ENCODE measurements at regions not wholly inside any gene's neighbourhood (a gene's known extent, or its start where the extent isn't known, plus 50 kb on each side); places are given as distances from the start of the nearest gene placed in this dataset.

DNA sequence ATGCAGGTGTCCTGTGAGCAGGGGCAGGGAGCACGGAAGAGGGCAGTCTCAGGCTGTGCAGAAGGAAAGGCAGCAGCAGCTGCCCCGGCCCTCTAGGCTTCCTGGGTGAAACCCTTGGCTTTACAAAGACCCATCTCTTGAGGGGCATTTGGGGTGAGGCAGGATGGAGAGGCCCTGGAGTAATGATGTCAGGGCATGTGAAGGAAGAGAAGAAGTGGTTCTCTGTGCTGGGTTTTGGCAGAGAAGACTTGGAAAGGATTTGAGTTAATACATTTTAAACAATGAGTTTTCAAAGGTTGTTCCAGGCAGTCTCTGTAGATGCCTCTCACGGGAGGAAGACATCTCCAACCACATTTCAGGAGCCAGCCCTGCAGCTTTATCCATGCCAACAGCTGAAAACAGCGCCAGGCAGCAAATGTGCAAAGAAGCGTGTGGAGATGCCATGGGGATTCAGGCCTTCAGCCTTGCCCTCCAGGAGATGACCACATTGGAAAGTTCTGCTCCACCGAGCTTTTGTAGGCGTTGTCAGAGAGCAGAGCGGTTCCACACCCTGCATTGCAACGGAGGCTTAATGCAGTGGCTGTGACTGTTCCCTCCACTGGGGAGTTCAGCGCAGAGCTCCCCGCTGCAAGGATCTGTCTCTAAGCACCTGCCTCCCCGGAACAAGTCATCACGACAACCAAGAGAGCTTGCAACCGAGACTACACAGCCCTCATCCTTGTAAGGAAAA is 322.8 kb downstream of the UQCRFS1 start:
- no peak overlapping the region for H3K4me3 ChIP-seq (ENCODE audit: low read depth, low read length)

DNA sequence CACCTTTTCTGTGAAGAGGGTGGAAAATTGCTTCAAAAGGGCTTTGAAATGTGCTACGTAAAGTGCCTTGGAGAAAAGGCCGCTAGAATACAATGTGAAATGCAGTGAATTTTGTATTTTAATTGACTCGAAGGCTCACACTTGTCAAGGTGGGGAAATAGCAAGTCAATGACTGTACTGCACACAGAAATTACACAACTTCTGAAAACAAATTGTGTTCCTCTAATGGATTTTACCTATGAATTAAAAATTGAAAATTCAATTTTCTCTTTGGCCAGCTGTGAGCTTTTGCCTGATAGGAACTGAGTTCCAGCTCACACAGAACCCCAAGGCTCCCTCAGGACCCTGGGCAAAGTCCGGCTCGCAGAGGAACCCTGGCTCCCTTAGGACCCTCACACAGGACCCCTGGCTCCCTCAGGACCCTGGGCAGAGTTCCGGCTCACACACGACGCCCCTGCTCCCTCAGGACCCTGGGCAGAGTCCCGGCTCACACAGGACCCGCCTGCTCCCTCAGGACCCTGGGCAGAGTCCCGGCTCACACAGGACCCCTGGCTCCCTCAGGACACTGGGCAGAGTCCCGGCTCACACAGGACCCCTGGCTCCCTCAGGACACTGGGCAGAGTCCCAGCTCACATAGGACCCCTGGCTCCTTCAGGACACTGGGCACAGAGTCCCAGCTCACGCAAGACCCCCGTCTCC is 324.9 kb downstream of the UQCRFS1 start:
- no peak overlapping the region for H3K4me3 ChIP-seq (ENCODE audit: low read depth, low read length)

DNA sequence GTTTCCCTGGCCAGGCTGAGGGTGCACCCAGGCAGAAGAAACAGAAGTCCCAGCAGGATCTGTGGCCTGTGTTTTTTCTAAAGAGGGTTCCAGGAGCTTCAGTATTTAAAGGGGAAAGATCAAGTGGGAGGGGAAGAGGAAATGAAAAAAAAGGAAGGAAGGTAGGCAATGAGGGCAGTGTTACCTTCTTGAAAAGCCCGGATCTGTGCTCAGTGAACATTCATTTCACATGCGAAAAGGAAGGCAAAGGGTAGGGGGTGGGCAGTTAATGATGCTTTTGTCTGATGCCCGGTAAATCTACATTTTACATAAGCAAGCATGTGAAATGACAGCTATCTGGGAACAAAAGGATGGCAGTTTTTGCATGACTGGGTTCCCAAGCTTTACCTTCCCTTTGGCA is 326.2 kb downstream of the UQCRFS1 start:
- H3K4me3 ChIP-seq (ENCODE audit: low read depth, low read length) = no peak overlapping the region

DNA sequence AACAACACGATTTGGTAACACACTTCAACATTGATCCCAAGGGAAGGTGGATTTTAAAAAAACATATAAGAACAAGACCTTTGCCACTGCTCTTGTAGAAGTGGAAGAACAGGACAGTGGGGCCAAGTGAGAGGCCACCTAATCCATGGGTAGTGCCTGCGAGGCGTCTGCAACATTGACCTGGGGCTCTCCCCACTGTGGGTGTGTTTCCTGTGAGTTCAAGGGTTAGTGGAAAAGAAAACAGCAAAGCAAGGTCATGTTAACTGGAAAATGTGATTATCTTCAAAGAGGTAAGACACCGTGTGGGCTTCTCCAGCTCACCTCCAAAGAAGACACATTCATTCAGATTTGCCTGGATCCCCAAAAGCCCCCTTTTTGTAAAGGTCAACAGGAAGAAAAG is 327.0 kb downstream of the UQCRFS1 start:
- no peak overlapping the region for H3K4me3 ChIP-seq (ENCODE audit: low read depth, low read length)

DNA sequence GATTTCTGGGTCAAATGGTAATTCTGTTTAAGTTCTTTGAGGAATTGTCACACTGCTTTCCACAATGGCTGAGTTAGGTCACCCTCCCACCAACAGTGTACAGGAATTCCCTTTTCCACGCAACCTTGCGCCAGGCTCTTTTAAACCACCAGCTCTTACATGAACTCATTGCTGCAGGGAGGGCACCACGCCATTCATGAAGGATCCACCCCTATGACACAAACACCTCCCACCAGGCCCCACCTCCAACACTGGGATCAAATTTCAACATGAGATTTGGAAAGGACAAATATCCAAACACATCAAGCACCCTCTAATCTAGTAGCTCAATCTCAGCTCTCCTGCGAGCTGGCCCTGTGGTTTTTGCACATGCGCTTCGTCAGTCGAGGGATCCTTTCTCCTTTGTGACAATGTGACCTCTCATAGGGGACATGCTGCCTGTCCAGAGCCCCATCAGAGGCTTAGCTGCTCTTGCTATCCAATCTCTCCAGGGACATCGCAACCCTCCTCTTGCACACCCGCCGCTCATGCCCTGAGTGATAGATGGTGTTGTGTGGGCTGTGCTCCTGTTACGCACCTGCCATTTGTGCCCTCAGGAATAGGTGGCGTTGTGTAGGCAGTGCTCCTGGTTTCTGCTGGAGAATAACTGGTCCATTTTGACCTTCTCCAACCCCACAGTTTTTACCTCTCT is 328.0 kb downstream of the UQCRFS1 start:
- H3K4me3 ChIP-seq (ENCODE audit: low read depth, low read length) = no peak overlapping the region

DNA sequence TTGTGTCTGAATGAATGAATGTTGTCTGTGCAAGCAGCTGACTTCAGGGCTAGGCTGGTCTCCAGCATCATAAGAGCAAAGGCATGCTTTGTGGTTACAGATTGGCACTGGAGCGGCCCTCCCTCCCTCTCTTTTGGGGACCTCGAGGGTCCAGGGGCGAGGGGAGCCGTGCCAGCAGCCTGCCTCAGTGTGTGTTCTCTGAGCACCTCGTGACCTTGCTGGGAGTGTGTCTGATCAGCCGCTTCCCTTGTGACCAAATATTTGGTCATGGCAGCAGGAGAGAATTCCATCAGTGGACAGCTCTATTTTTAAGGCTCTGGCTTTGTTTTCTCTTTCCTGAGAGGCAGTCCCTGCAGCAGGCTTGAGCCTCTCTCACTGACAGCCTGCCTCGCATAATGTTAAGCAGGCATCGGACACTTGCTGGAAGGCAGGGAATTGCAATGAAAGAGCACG is 329.7 kb downstream of the UQCRFS1 start:
- no peak overlapping the region for H3K4me3 ChIP-seq (ENCODE audit: low read depth, low read length)

DNA sequence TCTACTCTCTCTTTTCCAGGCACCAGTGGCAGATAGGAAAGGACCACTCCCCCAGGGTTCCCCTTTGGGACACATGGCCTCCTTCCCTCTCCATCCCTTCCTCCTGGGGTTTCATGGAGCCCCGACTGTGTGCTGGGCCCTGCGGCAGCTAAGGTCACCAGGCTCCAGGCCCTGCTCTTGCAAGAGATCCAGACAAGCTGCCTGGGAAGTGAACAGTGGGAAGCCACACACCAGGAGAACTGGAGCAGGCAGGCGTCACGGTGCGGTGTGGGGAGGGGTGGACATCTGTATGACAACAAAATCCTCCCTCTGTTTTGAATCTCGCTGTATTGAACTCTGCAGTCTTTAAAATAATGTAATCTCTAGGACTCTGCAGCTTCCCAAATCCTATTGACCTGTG is 330.1 kb downstream of the UQCRFS1 start:
- H3K4me3 ChIP-seq (ENCODE audit: low read depth, low read length) = no peak overlapping the region

DNA sequence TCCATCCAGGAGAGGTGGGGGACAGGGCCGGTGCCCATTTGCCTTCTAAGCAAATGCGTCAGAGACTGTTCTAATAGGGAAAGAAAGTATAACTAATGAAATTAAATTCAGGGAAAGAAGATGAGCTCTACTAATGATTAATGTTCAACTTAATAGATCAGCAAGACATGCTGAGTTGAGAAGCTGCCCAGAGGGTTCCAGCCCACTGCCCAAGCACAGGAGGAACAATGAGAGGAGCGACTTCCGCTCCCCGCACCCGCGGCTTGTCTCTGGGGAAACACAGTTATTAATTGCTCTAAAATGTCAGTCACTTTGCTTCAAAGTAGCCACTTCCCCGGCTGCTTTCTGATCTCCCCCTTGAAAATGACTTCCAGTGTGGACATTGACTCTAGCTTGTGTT is 331.3 kb downstream of the UQCRFS1 start:
- no peak overlapping the region for H3K4me3 ChIP-seq (ENCODE audit: low read depth, low read length)

DNA sequence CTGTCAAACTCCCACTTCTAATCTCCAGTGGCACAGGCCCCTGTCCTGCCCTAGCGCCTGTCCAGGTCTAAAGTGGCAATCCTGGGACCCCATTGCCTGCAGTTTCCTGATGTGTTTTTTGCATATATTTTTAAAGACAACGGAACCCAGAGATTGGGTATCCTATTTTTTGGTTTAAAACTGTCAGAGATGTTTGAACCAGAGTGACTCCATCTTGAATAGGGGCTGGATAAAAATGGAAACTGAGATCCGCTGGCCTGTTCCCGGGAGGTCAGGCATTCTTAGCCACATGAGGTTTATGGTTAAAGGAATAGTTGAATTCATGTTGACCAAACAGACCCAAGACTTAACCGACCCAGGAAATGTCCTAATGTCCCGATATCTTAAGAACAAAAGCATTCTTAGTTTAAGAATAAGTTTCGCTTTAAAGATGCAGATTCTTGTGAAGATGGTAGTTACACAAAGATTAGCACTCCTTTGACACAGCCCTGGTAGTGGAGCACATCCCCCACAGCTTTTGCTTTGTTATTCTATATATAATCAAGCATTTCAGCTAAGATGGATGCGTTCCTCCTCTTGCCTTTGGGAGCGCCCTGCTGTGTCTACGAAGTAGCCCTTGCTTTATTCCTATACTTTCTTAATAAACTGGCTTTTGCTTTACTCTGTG is 332.1 kb downstream of the UQCRFS1 start:
- H3K4me3 ChIP-seq (ENCODE audit: low read depth, low read length) = no peak overlapping the region

DNA sequence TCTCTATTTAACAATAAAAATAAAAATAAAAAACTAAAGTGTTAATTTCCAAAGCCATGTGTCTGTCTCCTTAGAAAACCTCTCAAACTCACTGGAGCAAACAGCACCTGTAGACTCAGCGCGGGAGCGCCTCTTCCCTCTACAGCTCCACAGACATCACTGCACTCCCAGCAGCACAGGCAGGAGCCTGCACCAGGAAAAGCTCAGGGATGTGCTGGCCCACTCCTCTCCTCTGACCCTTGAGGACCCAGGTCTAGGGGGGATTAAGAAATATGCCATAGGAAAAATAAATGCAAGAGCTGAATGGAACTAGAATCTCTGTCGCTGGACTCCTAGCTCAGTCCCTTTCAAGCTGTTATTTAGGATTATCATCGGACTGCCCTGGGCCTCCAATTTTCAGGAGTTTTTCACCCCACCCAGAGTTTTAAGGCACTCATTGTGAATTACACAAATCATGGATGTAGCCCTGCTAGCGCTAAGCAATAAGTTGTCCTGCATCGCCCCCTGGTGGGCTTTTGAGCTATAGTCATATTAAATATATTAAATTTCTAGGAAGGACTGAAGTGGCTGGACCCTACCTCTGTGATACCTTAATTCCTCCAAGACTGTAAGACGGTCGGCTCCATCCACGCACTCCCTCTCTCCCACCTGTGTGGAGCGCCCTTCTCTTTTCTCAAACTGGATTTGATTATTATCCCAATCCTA is 333.9 kb downstream of the UQCRFS1 start:
- H3K4me3 ChIP-seq (ENCODE audit: low read depth, low read length) = no peak overlapping the region

DNA sequence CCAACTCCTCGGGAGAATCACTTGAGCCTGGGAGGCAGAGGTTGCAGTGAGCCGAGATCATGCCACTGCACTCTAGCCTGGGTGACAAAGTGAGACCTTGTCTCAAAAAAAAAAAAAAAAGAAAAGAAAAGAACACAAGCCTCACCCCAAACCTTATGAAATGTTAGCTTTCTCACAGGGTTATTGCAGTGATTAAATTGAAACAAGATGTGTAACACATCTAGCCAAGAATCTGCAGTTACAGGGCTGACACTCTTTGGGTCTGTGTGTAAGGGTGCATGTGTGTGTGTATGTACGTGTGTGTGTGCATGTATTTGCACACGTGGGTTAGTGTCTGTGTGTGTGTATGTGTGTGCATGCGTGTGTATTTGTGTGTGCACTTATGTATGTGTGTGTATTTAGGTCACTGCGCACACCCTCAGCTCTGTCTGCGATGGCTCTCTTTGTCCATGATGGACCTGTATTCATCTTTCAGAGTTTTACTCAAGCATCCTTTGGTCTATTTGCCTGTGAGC is 336.3 kb downstream of the UQCRFS1 start:
- H3K4me3 ChIP-seq (ENCODE audit: low read depth, low read length) = no peak overlapping the region

DNA sequence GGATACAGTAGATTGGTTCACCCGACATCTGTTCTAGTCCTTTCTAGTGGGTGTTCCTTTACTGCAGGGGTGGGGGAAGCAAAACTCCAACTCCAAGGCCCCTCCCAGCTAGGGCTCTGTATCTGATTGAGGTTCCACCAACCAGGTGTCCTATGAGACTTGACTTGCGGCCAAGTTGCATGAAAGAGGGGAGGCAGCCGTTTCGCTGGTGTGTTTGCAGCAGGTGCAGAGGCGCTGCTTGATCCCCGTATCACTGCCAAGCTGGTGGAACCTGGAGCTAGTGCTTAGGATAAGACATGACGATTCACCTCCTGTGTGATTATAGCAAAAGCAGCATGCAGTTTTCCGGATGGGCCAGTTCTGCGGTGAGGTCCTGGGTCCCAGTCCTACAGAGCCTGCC is 338.2 kb downstream of the UQCRFS1 start:
- no peak overlapping the region for H3K4me3 ChIP-seq (ENCODE audit: low read depth, low read length)

DNA sequence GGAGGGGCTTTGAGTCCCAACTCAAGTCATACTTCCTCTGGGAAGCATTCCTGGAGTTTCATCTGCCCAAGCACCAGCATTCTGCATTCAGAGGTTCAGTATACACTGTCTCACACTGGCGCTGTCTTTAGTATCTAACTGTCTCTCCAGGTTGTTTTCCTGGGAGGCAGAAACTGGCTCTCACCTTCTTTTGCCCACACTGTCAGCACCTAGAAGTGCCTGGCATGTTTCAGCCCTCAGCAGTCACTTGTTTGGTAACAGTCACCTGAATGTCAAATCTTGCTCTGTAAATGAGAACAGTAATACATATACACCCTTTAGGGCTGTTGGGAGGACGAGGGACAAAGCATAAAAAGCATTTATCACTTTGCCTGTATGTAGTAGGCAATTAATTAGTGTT is 339.6 kb downstream of the UQCRFS1 start:
- H3K4me3 ChIP-seq (ENCODE audit: low read depth, low read length) = no peak overlapping the region

DNA sequence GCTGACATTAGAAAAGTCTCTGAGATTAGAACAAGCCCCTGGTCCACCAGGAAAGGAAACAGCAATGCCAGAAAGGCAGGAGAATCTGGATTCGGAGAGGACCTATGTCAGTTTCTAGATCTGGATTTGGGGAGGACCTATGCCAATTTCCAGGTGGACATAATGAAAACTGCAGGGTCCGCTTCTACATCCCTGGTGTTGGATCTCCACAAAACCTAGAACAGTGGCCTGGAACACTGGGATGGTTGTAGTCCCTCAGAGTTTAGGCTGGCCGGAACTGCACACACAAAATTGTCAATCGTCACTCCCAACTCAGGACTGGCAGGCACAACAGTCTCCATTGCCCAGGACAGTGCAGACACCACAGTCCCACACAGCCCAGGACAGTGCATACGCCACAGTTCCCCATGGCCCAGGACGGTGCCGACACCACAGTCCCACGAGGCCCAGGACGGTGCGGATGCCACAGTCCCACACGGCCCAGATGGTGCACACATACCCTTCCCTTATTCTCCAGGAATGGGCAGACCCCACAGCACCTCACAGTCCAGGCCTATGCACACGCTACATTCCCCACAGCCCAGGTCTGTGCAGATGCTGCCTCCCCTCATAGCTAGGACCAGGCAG is 341.7 kb downstream of the UQCRFS1 start:
- H3K4me3 ChIP-seq (ENCODE audit: low read depth, low read length) = no peak overlapping the region

DNA sequence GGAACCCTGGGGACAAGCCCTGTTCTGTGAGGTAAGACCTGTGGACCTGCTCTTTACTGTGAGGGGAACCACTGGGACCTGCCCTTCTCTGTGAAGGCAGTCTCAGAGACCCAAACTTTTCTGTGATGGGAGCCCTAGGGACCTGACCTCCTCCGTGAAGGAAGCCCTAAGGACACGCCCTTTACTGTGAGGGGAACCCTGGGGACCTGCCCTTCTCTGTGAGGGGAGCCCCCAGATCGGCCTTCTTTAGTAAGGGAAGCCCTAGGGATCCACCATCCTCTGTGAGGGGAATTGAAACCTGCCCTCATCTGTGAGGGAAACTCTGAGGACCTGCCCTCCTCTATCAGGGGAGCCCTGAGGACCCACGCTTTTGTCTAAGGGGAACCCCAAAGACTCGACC is 343.5 kb downstream of the UQCRFS1 start:
- no peak overlapping the region for H3K4me3 ChIP-seq (ENCODE audit: low read depth, low read length)

DNA sequence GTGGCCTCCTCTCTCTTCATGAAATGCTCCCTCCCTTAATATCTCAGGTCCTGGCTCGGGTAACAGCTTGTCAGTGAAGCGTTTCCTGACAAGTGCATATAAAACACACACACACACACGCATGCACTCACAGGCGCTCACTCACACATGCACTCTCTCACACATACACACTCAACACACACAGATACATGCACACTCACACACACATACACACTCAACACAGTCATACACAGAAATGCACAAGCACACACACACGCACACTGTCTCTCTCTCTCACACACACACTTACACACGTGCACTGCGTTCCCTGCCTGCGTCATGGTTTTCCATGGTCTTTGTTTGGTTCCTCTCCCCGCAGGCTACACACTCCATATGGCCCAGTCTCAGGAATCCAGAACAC is 344.1 kb downstream of the UQCRFS1 start:
- no peak overlapping the region for H3K4me3 ChIP-seq (ENCODE audit: low read depth, low read length)

DNA sequence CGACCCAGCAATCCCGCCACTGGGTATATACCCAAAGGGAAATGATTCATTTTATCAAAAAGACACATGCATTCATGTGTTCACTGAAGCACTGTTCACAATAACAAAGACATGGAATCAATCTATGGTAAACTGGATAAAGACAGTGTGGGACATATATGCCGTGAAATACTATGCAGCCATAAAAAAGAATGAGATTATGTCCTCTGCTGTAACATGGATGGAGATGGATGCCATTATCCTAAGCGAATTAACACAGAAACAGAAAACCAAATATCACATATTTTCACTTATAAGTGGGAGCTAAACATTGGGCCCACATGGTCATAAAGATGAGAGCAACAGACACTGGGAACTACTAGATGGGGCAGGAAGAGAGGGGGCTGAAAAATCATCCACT is 345.0 kb downstream of the UQCRFS1 start:
- no peak overlapping the region for H3K4me3 ChIP-seq (ENCODE audit: low read depth, low read length)

DNA sequence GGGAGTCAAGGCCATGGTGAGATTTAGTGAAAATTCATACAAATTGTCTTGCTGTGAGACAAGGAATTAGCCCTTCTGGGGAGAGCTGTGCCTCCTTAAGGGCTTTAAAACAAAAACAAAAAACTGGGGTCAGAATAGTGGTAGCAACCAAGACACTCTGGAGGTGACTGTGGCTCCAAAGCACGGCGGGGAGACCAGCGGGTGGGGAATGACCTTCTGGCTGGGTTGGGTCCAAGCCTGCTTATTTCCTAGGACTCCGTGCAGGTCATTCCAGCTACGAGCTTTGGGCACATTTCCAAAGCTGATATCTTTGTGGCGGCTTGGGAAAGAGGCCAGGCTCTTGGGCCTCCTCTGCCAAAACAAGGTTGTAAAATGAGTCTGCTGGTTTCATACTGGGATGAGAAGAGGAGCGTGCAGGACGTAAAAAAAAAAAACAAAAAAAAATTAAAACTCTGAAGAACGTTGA is 348.3 kb downstream of the UQCRFS1 start:
- H3K4me3 ChIP-seq (ENCODE audit: low read depth, low read length) = no peak overlapping the region

DNA sequence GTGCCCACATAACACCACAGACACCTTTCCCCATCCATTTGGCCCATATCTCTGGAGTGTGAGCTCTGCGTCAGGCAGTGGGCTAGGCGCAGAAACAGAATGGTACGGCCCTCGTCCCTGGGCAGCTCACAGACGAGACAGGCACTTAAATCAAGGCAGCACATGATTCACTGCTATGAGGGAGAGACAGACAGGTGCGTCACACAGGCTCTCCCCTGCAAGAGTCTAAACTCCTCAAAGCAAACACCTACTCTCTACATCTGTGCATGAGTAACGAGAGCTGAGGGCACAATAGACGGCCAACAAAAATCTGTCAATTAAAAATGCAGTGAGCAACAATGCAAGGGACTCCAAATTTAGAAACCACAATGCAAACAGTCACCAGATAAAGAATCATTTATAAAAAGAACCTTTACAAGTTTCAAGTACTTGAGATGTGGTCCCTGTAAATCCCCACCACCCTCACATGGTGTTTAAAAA is 348.9 kb downstream of the UQCRFS1 start:
- H3K4me3 ChIP-seq (ENCODE audit: low read depth, low read length) = no peak overlapping the region

DNA sequence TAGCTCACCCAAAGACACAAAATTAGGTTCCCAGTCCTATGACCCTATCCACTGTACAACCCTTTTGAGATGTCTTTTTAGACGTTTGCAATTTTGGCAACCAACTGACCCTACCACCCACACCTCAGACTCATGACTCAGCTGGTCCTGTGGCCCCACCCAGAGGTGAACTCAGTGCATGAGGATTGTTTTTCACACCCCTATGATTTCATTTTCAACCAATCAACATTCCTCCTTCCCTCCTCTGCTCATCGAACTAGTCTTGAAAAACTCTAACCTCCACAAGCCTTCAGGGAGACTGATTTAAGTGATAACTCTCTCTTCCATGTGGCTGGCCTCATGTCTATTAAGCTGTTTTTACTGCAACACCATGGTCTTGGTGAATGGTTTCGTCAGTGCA is 350.7 kb downstream of the UQCRFS1 start:
- no peak overlapping the region for H3K4me3 ChIP-seq (ENCODE audit: low read depth, low read length)
